ENCODE measurements at regions not wholly inside any gene's neighbourhood (a gene's known extent, or its start where the extent isn't known, plus 50 kb on each side); places are given as distances from the start of the nearest gene placed in this dataset.
A peak's percentile ranks its signal among the peaks of the same experiment; 100 is the strongest.

GRCh38 chr2:104531122-104531521 lies 322.8 kb upstream of the POU3F3 start:
- no peaks in the 10 kb centered on the region for H3K9me3 ChIP-seq (ENCODE audit: control insufficient read depth, low read depth, low read length)
- no peaks in the 10 kb centered on the region for H3K27me3 ChIP-seq (ENCODE audit: control insufficient read depth, insufficient read depth, low read length)
- no CpG with 5 or more reads among the region's 10 CpGs for WGBS (ENCODE audit: insufficient coverage, low lambda C conversion rate)
- H3K27ac ChIP-seq (ENCODE audit: low read length): no peak overlapping the region
- H3K4me1 ChIP-seq (ENCODE audit: control insufficient read depth, insufficient read depth, low read length): no peaks in the 10 kb centered on the region
- no peaks in the 10 kb centered on the region for H3K36me3 ChIP-seq (ENCODE audit: control insufficient read depth, insufficient read depth, low read length)
- no peak for DNase-seq
- H3K4me3 ChIP-seq (ENCODE audit: low read length): no peak overlapping the region

GRCh38 chr2:104537116-104537515 lies 316.8 kb upstream of the POU3F3 start:
- DNase-seq: no peak
- Histone ChIP-seq H3K9me3 (ENCODE audit: control insufficient read depth, low read depth, low read length) (no peaks in the 10 kb centered on the region), H3K27me3 (ENCODE audit: control insufficient read depth, insufficient read depth, low read length) (no peaks in the 10 kb centered on the region), H3K4me3 (ENCODE audit: low read length) (no peak overlapping the region), H3K4me1 (ENCODE audit: control insufficient read depth, insufficient read depth, low read length) (no peaks in the 10 kb centered on the region), H3K36me3 (ENCODE audit: control insufficient read depth, insufficient read depth, low read length) (no peaks in the 10 kb centered on the region), H3K27ac (ENCODE audit: low read length) (no peak overlapping the region)
- WGBS (ENCODE audit: insufficient coverage, low lambda C conversion rate): 100% methylated on average over 1 of the region's 5 CpGs

GRCh38 chr2:104538077-104538476 lies 315.8 kb upstream of the POU3F3 start:
- WGBS (ENCODE audit: insufficient coverage, low lambda C conversion rate): 0% methylated on average over 1 of the region's 7 CpGs
- H3K4me3 ChIP-seq (ENCODE audit: low read length): no peak overlapping the region
- H3K27me3 ChIP-seq (ENCODE audit: control insufficient read depth, insufficient read depth, low read length): no peaks in the 10 kb centered on the region
- H3K9me3 ChIP-seq (ENCODE audit: control insufficient read depth, low read depth, low read length): no peaks in the 10 kb centered on the region
- no peak overlapping the region for H3K27ac ChIP-seq (ENCODE audit: low read length)
- H3K4me1 ChIP-seq (ENCODE audit: control insufficient read depth, insufficient read depth, low read length): no peaks in the 10 kb centered on the region
- peak in 1 of 2 donors; percentile 18 for DNase-seq
- H3K36me3 ChIP-seq (ENCODE audit: control insufficient read depth, insufficient read depth, low read length): no peaks in the 10 kb centered on the region

GRCh38 chr2:104539649-104540048 lies 314.3 kb upstream of the POU3F3 start:
- 71% methylated on average over 1 of the region's 4 CpGs for WGBS (ENCODE audit: insufficient coverage, low lambda C conversion rate)
- Histone ChIP-seq H3K27ac (ENCODE audit: low read length) (no peak overlapping the region), H3K36me3 (ENCODE audit: control insufficient read depth, insufficient read depth, low read length) (no peaks in the 10 kb centered on the region), H3K4me3 (ENCODE audit: low read length) (no peak overlapping the region), H3K4me1 (ENCODE audit: control insufficient read depth, insufficient read depth, low read length) (no peaks in the 10 kb centered on the region), H3K9me3 (ENCODE audit: control insufficient read depth, low read depth, low read length) (no peaks in the 10 kb centered on the region), H3K27me3 (ENCODE audit: control insufficient read depth, insufficient read depth, low read length) (no peaks in the 10 kb centered on the region)
- DNase-seq: no peak

- Histone ChIP-seq H3K27me3 (ENCODE audit: control insufficient read depth, insufficient read depth, low read length) (no peaks in the 10 kb centered on the region), H3K9me3 (ENCODE audit: control insufficient read depth, low read depth, low read length) (no peaks in the 10 kb centered on the region), H3K27ac (ENCODE audit: low read length) (no peak overlapping the region), H3K4me3 (ENCODE audit: low read length) (no peak overlapping the region), H3K36me3 (ENCODE audit: control insufficient read depth, insufficient read depth, low read length) (no peaks in the 10 kb centered on the region), H3K4me1 (ENCODE audit: control insufficient read depth, insufficient read depth, low read length) (no peaks in the 10 kb centered on the region)
- no CpG with 5 or more reads among the region's 6 CpGs for WGBS (ENCODE audit: insufficient coverage, low lambda C conversion rate)
- no peak for DNase-seq
These were observed 308.9 kb upstream of the POU3F3 start for GRCh38 chr2:104545055-104545454.

GRCh38 chr2:104546537-104546936 lies 307.4 kb upstream of the POU3F3 start:
- H3K27me3 ChIP-seq (ENCODE audit: control insufficient read depth, insufficient read depth, low read length): no peaks in the 10 kb centered on the region
- H3K9me3 ChIP-seq (ENCODE audit: control insufficient read depth, low read depth, low read length): no peaks in the 10 kb centered on the region
- no peak overlapping the region for H3K27ac ChIP-seq (ENCODE audit: low read length)
- no peak overlapping the region for H3K4me3 ChIP-seq (ENCODE audit: low read length)
- H3K4me1 ChIP-seq (ENCODE audit: control insufficient read depth, insufficient read depth, low read length): no peaks in the 10 kb centered on the region
- WGBS (ENCODE audit: insufficient coverage, low lambda C conversion rate): no CpG with 5 or more reads among the region's 1 CpG
- no peaks in the 10 kb centered on the region for H3K36me3 ChIP-seq (ENCODE audit: control insufficient read depth, insufficient read depth, low read length)
- no peak for DNase-seq

- H3K27ac ChIP-seq (ENCODE audit: low read length): no peak overlapping the region
- no peak overlapping the region for H3K4me3 ChIP-seq (ENCODE audit: low read length)
- no peaks in the 10 kb centered on the region for H3K4me1 ChIP-seq (ENCODE audit: control insufficient read depth, insufficient read depth, low read length)
- H3K27me3 ChIP-seq (ENCODE audit: control insufficient read depth, insufficient read depth, low read length): no peaks in the 10 kb centered on the region
- no peak for DNase-seq
- H3K36me3 ChIP-seq (ENCODE audit: control insufficient read depth, insufficient read depth, low read length): no peaks in the 10 kb centered on the region
- no peaks in the 10 kb centered on the region for H3K9me3 ChIP-seq (ENCODE audit: control insufficient read depth, low read depth, low read length)
- no CpG with 5 or more reads among the region's 7 CpGs for WGBS (ENCODE audit: insufficient coverage, low lambda C conversion rate)
These were observed 306.7 kb upstream of the POU3F3 start for GRCh38 chr2:104547221-104547620.

- Histone ChIP-seq H3K9me3 (ENCODE audit: control insufficient read depth, low read depth, low read length) (no peaks in the 10 kb centered on the region), H3K36me3 (ENCODE audit: control insufficient read depth, insufficient read depth, low read length) (no peaks in the 10 kb centered on the region), H3K4me1 (ENCODE audit: control insufficient read depth, insufficient read depth, low read length) (no peaks in the 10 kb centered on the region), H3K27ac (ENCODE audit: low read length) (no peak overlapping the region), H3K27me3 (ENCODE audit: control insufficient read depth, insufficient read depth, low read length) (peaks cover 5% of the 10 kb centered on the region), H3K4me3 (ENCODE audit: low read length) (no peak overlapping the region)
- no CpG with 5 or more reads among the region's 8 CpGs for WGBS (ENCODE audit: insufficient coverage, low lambda C conversion rate)
- DNase-seq: no peak
These were observed 292.7 kb upstream of the POU3F3 start for GRCh38 chr2:104561251-104561650.

- Histone ChIP-seq H3K36me3 (ENCODE audit: control insufficient read depth, insufficient read depth, low read length) (no peaks in the 10 kb centered on the region), H3K9me3 (ENCODE audit: control insufficient read depth, low read depth, low read length) (no peaks in the 10 kb centered on the region), H3K27me3 (ENCODE audit: control insufficient read depth, insufficient read depth, low read length) (peaks cover 5% of the 10 kb centered on the region), H3K4me3 (ENCODE audit: low read length) (no peak overlapping the region), H3K27ac (ENCODE audit: low read length) (no peak overlapping the region), H3K4me1 (ENCODE audit: control insufficient read depth, insufficient read depth, low read length) (no peaks in the 10 kb centered on the region)
- DNase-seq: no peak
- 20% methylated on average over 1 of the region's 3 CpGs for WGBS (ENCODE audit: insufficient coverage, low lambda C conversion rate)
These were observed 291.4 kb upstream of the POU3F3 start for GRCh38 chr2:104562537-104562936.

- Histone ChIP-seq H3K27ac (ENCODE audit: low read length) (no peak overlapping the region), H3K27me3 (ENCODE audit: control insufficient read depth, insufficient read depth, low read length) (peaks cover 5% of the 10 kb centered on the region), H3K4me3 (ENCODE audit: low read length) (no peak overlapping the region), H3K4me1 (ENCODE audit: control insufficient read depth, insufficient read depth, low read length) (no peaks in the 10 kb centered on the region), H3K36me3 (ENCODE audit: control insufficient read depth, insufficient read depth, low read length) (no peaks in the 10 kb centered on the region), H3K9me3 (ENCODE audit: control insufficient read depth, low read depth, low read length) (no peaks in the 10 kb centered on the region)
- WGBS (ENCODE audit: insufficient coverage, low lambda C conversion rate): 94% methylated on average over 3 of the region's 8 CpGs
- no peak for DNase-seq
These were observed 290.4 kb upstream of the POU3F3 start for GRCh38 chr2:104563398-104563996.

- peaks cover 3% of the 10 kb centered on the region for H3K27me3 ChIP-seq (ENCODE audit: control insufficient read depth, insufficient read depth, low read length)
- H3K27ac ChIP-seq (ENCODE audit: low read length): no peak overlapping the region
- no peaks in the 10 kb centered on the region for H3K36me3 ChIP-seq (ENCODE audit: control insufficient read depth, insufficient read depth, low read length)
- H3K4me3 ChIP-seq (ENCODE audit: low read length): no peak overlapping the region
- H3K4me1 ChIP-seq (ENCODE audit: control insufficient read depth, insufficient read depth, low read length): no peaks in the 10 kb centered on the region
- no peaks in the 10 kb centered on the region for H3K9me3 ChIP-seq (ENCODE audit: control insufficient read depth, low read depth, low read length)
- WGBS (ENCODE audit: insufficient coverage, low lambda C conversion rate): no CpG with 5 or more reads among the region's 4 CpGs
- DNase-seq: no peak
These were observed 285.7 kb upstream of the POU3F3 start for GRCh38 chr2:104568247-104568646.
